ENCODE measurements at regions not wholly inside any gene's neighbourhood (a gene's known extent, or its start where the extent isn't known, plus 50 kb on each side); places are given as distances from the start of the nearest gene placed in this dataset.
"Not testable (repeated sequence)": the region's sequence is repeated elsewhere in the genome, so short reads cannot be mapped to it uniquely, and the experiment has no call there.

DNA sequence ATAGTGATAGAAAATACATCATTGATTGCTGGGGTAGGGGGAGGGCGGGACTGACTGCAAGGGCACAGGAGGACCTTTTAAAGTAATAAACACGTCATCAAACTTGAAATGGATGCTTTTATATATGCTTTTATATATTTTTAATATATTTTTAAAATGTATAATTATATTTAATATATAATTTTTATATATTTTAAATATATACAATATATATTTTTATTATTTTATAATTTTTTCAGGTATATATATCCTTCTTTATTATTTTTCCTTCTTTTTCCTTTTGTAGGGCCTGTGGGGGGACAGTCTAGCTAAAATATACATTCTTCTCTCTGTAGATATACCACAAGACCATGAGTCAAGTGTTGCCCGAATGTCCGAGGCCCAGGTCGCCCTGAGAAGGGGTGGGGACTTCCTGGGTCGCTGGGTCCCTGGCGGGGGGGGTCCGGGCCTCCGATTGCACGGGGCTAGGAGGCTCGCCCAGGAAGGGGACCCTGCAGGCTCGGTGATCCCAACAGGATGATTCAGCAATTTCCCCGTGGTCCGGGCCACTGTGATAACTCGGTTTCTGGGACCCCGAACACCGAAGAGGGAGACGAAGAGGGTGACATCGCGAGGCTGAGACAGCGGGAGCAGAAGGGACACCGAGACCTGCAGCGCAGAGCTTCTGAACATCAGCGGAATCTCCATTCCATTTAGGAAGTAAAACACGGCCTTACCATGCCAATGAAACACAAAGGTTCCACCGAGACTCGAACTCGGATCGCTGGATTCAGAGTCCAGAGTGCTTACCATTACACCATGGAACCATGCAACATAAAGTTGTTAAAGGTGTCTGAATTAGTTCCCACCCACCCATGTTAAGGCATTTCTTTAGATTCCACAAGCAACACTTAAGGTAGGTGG lies 112.5 kb upstream of the NBPF11 start:
- ChIA-PET CTCF (no interaction called here), POLR2A (no interaction called here)
- DNase-seq (ENCODE audit: low read depth, low spot score) = peak; percentile 31
- TF ChIP-seq, protein P1, sequence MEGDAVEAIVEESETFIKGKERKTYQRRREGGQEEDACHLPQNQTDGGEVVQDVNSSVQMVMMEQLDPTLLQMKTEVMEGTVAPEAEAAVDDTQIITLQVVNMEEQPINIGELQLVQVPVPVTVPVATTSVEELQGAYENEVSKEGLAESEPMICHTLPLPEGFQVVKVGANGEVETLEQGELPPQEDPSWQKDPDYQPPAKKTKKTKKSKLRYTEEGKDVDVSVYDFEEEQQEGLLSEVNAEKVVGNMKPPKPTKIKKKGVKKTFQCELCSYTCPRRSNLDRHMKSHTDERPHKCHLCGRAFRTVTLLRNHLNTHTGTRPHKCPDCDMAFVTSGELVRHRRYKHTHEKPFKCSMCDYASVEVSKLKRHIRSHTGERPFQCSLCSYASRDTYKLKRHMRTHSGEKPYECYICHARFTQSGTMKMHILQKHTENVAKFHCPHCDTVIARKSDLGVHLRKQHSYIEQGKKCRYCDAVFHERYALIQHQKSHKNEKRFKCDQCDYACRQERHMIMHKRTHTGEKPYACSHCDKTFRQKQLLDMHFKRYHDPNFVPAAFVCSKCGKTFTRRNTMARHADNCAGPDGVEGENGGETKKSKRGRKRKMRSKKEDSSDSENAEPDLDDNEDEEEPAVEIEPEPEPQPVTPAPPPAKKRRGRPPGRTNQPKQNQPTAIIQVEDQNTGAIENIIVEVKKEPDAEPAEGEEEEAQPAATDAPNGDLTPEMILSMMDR (IDR thresholded peaks at IDR 0.05; ENCODE audit: insufficient read depth, low read length, missing control alignments) = no peak
- H3K4me3 ChIP-seq (ENCODE audit: low read depth, low read length) = peak overlapping the region; percentile 8; the same call in 1 of the 2 replicates

DNA sequence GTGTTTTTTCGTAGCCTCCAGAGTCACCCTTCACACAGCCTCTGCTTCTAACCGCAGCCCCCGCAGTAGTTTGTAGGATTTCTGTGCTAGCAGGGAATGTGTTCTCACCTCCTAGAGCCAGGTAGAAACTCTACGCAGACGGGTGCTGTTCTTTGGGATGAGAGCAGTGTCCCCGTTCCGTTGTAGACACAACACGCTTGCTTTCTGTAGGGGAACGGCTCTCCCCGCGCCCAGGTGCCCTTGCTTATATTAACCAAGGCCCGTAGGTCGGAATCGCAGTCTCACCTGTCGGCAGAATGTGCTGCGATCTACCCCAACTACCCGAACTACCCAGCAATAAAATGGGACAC lies 111.8 kb upstream of the NBPF11 start:
- DNase-seq (ENCODE audit: low read depth, low spot score) = no peak
- CTCF ChIA-PET = no interaction called here
- TF ChIP-seq, protein P1 (IDR thresholded peaks at IDR 0.05; ENCODE audit: insufficient read depth, low read length, missing control alignments) = no peak
- peak overlapping the region; percentile 51 for H3K4me3 ChIP-seq (ENCODE audit: low read depth, low read length)
- POLR2A ChIA-PET = no interaction called here

DNA sequence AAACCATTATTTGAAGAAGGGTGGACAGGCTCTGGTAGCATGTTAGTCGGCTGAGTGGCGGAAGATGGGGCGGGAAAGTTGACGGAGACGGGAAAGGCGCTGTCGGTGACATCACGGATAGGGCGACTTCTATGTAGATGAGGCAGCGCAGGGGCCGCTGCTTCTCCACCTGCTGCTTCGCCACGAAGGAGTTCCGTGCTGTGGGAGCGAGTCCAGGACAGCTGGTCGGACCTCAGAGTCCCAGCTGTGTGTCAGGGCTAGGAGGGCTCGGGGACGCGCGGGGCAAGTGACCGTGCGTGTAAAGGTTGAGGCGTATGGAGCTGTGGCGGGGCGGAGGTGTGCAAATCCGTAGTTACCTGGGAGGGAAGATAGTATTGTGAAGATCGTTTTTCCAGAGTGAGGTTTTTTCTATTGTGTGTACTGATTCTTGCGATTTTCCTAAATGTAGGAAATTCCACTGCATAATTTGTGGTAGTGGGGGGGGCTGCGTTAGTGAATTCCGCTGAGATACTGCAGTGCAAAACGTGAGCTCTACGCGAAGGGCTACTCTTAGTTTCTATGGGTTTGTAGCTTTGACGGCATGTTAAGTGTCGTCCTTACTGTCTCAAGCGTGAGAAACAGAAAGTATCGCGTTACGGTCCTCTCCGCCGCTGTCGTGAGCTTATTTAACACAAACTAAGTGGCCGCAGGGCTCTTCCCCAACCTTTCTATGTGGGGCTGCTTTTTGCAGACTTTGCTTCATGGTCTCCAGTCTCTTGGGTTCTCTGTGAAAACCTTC lies 111.2 kb upstream of the NBPF11 start:
- POLR2A ChIA-PET = no interaction called here

DNA sequence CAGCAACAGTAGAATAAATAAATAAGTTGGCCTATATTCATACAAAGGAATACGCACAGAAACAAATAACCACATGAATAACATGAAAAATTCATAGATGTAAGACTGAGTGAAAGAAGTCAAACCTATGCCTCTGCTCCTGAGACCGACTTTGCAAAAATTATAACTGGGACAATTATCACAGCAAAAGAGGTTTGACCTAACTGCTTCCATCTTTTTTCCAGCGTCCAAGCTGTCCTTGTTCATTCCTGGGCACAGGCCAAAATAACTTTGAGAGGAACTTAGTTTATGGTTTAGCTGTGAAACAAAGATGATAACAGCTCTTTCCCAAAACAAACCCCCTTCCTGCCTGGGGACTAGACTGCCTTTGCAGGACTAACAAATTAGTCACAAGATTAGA lies 109.6 kb upstream of the NBPF11 start:
- DNase-seq (ENCODE audit: low read depth, low spot score); POLR2A ChIA-PET; CTCF ChIA-PET; H3K4me3 ChIP-seq (ENCODE audit: low read depth, low read length): not testable (repeated sequence)

More for the DNA sequence above, 111.2 kb upstream of the NBPF11 start:
- CTCF ChIA-PET = no interaction called here
- DNase-seq (ENCODE audit: low read depth, low spot score) = no peak
- TF ChIP-seq, protein P1 (IDR thresholded peaks at IDR 0.05; ENCODE audit: insufficient read depth, low read length, missing control alignments) = no peak
- H3K4me3 ChIP-seq (ENCODE audit: low read depth, low read length) = peak overlapping the region; percentile 51

DNA sequence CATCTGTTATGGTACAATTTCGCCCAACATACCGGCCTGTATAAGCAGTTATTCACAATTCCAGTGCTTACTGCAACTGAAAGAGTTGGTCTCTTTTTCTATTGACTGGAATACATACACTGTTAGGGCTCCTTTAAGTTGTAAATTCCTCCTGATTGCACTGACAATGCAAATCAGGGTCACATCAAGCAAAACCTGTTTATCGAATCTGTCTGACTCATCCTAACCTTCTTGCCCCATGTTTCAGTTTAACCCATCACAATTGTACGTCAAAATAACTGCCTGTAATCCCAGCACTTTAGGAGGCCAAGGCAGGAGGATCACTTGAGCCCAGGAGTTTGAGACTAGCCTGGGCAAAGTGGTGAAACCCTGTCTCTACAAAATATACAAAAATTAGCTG lies 105.8 kb upstream of the NBPF11 start:
- POLR2A ChIA-PET; DNase-seq (ENCODE audit: low read depth, low spot score); H3K4me3 ChIP-seq (ENCODE audit: low read depth, low read length); CTCF ChIA-PET: not testable (repeated sequence)

DNA sequence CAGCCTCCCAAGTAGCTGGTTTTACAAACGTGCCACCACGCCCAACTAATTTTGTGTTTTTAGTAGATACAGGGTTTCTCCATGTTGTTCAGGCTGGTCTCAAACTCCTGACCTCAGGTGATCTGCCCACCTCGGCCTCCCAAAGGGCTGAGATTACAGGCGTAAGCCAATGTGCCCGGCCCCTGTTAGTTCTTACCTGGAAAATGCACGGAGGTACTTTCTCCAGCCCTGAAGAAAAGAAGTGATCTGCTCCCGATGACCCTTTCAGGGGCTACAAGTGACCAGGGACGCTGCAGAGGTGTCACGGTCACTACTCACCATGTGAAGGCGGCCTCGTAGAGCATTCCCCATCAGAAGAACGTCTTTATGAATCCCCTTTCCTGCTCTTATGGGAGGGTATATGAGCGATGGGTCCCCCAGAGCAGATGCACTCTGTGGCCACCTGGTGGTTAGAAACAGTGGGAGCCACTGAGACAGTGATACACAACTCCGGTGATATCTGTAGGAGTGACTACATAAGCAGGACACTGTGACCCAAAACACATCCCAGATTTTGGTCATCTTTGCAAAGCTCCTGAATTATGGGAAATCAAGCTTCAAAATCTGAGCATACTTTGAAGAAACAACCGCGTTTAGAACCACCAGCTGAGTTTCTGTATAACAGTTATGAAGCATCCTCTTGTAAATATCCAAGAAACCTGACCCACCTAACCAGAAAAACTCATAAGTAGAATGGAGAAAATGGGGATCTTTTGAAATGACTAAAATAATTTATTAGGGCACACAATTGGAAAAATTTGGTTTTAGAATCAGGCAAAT lies 102.7 kb upstream of the NBPF11 start:
- H3K4me3 ChIP-seq (ENCODE audit: low read depth, low read length); CTCF ChIA-PET; DNase-seq (ENCODE audit: low read depth, low spot score); POLR2A ChIA-PET: not testable (repeated sequence)

DNA sequence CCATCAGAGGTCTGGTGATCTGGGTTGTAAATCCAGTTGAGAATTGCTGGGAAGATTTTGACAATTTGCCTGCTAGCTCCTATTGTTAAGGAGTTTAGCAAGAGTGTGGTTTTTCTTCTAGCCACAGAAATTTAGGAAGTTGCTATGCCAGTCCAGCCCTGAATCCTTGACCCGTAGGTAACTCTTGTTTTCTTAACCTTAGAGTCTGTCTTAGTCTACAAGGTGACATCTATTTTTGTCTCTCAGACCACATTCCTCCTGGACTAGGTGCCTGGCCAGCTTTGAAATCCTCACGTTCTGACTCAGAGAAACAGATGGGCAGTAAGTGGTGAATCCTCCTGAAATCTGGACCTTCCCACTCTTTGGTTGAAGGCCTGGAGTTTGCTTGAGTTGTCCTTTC lies 101.7 kb upstream of the NBPF11 start:
- H3K4me3 ChIP-seq (ENCODE audit: low read depth, low read length); CTCF ChIA-PET; POLR2A ChIA-PET; DNase-seq (ENCODE audit: low read depth, low spot score): not testable (repeated sequence)

DNA sequence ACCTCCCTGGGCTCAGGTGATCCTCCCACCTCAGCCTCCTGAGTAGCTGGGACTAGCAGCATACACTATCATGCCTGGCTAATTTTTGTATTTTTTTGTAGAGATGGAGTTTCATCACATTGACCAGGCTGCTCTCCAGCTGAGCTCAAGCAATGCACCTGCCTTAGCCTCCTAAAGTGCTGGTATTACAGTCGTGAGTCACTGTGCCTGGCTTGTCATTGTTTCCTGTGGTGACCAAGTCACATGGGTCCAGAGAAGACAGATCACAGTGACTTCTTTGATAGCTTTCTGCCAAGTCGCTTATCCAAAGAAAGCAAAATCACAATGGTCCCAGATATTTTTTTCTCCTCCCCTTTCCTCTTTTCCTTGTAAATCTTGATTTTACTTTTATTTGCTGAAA lies 96.7 kb upstream of the NBPF11 start:
- CTCF ChIA-PET; POLR2A ChIA-PET; H3K4me3 ChIP-seq (ENCODE audit: low read depth, low read length); DNase-seq (ENCODE audit: low read depth, low spot score): not testable (repeated sequence)

DNA sequence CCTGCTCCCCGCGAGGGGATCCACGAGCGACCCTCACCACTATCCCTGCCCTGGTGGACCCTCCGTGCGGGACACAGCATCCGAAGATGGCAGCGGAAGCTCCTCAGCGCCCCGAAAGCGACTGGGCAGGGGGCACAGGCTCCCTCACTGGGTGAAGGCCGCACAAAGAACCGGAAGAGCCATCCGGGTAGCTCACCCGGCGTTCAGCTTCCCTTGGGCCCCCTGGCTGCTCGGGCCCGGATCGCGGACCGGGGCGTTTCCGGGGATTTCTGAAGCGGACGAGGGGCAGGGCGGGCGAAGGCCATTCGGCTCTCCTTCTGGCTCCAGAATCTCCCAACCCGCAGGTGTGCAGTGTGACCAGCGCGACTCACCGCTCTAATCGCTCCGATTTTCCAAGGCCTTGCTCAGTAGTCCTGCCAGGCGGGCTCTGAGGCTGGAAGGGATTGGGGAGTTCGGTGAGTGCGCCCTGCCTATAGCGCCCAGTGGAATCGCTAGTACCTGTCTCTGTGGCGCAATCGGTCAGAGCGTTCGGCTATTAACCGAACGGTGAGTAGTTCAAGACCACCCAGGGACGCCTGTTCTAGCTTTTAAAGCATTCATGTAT lies 94.3 kb upstream of the NBPF11 start:
- DNase-seq (ENCODE audit: low read depth, low spot score); H3K4me3 ChIP-seq (ENCODE audit: low read depth, low read length); CTCF ChIA-PET; POLR2A ChIA-PET: not testable (repeated sequence)

DNA sequence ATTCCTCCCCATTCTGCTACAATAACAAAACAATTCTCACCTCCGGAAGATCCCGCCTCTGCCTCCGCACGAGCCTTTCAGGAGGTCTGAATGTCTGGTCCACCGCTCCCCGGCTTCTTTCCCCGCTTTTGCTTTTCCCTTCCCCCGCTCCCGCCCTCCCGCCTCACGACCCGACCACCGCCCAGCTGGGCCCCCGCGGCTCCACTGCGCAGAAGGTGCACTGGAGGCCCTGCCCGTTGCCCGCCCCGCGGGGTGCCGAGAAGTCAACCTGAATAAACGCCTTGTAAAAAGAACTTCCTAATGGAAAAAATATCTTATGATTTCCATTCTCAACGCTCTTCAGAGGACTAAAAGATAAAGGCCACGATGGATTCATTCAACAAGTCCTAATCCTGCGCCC lies 93.8 kb upstream of the NBPF11 start:
- DNase-seq (ENCODE audit: low read depth, low spot score); H3K4me3 ChIP-seq (ENCODE audit: low read depth, low read length); CTCF ChIA-PET; POLR2A ChIA-PET: not testable (repeated sequence)

DNA sequence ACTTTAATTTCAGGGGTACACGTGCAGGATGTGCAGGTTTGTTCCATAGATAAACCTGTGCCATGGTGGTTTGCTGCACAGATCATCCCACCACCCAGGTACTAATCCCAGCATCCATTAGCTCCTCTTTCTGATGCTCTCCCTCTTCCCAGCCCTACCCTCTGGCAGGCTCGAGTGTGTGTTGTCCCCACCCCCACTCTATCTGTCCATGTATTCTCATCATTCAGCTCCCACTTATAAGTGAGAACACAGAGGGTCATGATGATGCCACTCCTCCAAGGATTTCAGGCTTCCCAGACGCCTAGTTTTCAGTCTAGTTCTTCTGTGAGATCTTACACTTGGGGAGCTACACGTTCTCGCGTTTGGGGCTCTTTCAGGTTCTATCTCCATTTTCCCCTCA lies 93.4 kb upstream of the NBPF11 start:
- H3K4me3 ChIP-seq (ENCODE audit: low read depth, low read length); CTCF ChIA-PET; POLR2A ChIA-PET; DNase-seq (ENCODE audit: low read depth, low spot score): not testable (repeated sequence)

DNA sequence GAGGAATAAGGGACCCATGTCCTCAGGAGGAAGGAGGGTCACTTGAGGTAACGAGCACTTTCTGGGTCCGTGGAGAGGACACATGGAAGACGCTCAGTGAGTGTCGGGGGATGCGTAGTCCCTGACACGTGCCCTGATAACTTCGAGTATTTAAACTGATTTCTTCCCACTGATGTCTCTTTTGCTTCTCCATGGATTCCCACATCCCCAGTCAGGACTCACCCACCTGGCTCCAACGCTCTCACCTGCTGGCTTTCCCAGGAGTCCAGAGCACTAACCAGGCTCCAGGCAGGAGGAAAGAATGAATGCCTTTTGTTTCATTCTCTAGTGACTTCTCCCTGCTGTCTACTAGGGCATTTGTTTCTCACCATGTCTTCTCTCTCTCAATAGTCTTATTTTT lies 81.2 kb upstream of the NBPF11 start:
- POLR2A ChIA-PET; DNase-seq (ENCODE audit: low read depth, low spot score); H3K4me3 ChIP-seq (ENCODE audit: low read depth, low read length); CTCF ChIA-PET: not testable (repeated sequence)
